Activated T-cell treated with anti-CD3 and anti-CD28 coated beads for 4 hours (primary cell): ENCODE measurements at regions not wholly inside any gene's neighbourhood (a gene's known extent, or its start where the extent isn't known, plus 50 kb on each side); places are given as distances from the start of the nearest gene placed in this dataset.

Experiments
- DNase-seq: peaks from one replicate; pipeline ENCODE4 v3.0.0-alpha.2; 2020

DNA sequence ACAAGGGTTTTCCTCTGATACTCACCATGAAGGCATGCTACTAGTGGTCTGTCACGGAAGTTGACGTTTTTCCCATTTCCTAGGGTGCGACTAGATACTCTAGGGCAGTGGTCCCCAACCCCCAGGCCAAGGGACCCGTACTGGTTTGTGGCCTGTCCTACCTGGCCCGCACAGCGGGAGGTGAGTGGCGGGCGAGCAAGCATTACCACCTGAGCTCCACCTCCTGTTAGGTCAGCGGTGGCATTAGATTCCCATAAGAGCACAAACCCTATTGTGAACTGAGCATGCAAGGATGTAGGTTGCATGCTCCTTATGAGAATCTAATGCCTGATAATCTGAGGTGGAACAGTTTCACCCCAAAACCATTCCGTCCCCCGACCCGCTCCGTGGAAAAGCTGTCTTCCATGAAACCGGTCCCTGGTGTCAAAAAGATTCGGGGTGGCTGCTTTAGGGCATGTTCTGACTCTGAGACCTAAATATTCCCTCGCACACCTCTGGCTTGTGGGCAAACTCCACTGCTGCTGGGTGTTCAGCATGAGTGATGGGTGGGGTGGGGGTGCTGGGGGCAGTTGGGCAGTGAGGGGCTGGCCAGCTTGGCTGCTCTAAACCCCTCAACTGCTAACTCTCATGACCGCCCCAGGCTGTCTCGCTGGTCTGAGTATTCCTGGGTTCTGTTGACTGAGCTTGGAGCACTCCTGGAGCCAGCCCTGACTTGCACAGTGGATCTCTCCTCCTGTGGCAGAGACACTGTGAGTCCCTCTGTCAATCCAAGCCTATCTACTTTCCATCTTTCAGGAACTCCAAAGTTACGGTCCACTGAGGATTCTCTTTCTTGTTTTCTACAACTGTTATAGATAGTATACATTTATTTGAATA is 78.3 kb upstream of the NEK6 start:
- no peak for DNase-seq

DNA sequence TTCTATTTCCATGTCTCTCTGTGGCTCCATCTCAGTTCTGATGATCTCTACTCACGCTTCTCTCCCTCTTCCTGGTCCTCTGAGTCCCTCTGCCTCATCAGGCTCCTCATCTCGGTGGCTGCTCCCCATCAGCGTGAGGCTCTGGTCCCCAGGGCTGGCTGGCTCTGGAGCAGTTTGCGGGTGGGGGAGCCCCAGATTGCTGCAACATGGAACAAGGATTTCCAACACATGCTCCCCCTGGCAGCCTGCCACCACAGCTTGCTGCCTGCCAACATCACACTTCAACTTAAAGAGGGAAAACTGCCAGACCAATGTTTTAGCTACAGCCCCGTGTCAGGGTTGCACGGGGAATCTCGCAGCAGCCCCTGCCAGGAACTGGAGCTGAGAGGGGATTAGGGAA is 77.2 kb upstream of the NEK6 start:
- DNase-seq, result no peak

GRCh38 chr9:124182741-124183140 is 75.0 kb upstream of the NEK6 start:
- no peak for DNase-seq

DNA sequence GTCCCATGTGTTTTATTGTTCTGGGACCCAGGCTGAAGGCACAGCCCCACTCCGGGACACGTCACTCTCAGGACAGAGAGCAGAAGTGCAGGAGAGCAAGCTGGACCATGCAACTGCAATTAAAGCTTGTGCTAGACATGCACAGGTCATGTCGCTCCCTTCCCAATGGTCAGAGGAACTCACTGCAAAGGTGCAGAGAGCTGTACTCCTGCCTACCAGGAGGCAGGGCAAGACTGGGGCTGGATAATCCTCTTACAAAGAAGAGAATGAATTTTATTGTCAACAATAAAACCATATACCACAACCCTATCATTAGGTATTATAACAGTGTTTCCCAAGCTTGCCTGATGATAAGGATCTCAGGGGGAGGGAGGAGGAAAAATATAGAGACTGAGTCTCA is 74.0 kb upstream of the NEK6 start:
- no peak for DNase-seq

DNA sequence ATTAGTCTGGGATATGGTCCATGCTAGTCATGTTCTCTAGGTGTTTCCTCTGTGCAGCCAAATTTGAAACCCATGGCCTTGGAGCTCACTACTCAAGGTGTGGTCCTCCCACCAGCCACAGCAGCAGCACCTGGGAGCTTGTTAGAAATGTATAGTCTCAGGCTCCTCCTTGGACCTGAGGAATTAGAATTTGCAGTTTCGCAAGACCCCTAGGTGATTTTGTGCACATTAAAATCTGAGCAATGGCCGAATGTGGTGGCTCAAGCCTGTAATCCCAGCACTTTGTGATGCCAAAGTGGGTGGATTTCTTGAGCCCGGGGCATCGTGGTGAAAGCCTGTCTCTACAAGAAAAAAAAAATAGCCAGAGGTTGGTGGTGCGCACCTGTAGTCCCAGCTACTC is 72.3 kb upstream of the NEK6 start:
- no peak for DNase-seq

DNA sequence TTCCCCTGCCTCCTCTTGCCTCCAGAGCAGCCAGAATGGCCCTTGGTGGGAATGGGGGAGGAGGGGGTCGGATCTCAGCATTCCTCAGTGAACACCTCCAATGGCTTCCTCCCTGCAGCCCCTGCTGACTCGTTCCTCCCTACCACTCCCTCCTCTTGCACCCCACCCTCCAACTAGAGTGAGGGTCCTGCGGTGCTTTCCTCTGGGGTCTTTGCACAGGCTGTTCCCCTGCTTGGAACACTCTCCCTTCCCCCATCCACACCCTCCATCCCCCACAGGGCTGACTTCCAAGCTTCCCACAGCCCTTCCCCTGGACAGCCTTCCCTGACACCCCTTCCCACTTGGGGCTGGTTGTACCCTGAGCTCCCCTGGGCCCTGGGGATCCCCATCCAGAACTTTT is 70.4 kb upstream of the NEK6 start:
- no peak for DNase-seq

GRCh38 chr9:124188331-124189110 is 69.2 kb upstream of the NEK6 start:
- DNase-seq, result no peak

DNA sequence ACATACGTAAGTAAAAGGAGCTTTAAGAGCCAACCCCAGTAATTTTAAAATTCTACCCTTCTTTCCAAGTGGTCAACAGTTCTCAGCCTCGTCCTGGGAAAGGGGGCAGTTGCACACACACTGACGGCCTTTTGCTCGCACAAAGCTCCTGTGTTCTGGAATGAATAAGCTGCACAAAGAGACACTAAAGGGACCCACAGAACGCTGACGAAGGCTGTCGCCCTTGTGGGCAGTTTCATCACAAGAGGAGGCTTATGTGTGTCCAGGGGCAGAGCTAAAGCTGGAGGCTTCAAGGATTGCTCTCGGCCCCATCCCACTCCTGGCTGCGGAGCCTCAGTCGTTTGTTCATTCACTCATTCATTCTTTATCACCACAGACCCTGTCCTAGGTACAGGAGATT is 67.0 kb upstream of the NEK6 start:
- DNase-seq, result no peak

GRCh38 chr9:124191691-124192395 is 65.9 kb upstream of the NEK6 start:
- DNase-seq, result no peak

GRCh38 chr9:124196814-124197176 is 61.0 kb upstream of the NEK6 start:
- no peak for DNase-seq

GRCh38 chr9:124197177-124198095 is 60.3 kb upstream of the NEK6 start:
- no peak for DNase-seq

DNA sequence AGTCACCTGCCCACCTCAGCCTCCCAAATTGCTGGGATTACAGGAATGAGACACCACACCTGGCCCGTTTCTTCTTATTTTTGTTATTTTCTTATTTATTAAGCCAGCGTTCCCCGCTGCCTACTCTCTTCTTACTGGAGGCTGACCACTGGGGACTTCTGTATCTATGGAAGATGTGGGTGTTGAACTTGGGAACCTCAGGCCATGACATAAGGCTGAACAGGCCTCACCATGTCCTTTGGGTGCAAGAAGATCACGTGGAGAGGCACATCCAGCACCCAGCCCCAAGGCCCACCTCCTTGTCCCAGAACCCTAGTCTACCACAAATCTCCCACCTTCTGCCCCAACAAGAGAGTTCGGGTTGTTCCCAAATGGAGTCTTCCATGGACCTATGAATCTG is 59.4 kb upstream of the NEK6 start:
- DNase-seq, result no peak

DNA sequence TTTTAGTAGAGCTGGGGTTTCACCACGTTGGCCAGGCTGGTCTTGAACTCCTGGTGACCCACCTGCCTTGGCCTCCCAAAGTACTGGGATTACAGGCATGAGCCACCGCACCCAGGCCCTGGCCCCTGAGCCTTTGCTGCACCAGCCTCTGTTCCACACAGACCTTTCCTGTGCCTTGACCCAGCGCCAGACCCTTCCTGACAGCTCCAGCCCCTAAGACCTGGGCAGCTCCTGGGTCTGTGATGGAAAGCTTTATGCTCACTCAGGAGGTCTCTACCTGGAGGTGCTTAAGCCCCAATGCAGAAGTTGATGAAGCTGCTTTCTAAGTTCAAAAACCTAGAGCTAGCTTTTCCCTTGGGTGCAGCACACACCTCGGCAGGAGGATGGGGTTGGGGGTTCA is 58.8 kb upstream of the NEK6 start:
- DNase-seq, result no peak

DNA sequence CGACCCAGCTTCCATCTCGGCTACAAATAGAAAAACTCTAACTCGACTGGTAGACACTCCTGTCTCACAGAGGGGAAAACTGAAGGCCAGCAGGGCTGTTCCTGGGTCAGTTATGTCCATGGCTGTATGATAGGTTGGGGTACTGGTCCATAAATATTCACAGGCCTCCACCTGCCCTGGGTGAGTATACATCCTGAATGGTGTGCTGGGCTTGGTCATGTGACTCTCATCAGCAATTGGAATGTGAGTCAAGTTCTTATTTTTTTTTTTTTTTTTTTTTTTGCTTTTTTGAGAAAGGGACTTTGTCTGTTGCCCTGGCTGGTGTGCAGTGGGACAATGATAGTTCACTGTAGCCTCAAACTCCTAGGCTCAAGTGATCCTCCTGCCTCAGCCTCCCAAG is 58.3 kb upstream of the NEK6 start:
- no peak for DNase-seq

DNA sequence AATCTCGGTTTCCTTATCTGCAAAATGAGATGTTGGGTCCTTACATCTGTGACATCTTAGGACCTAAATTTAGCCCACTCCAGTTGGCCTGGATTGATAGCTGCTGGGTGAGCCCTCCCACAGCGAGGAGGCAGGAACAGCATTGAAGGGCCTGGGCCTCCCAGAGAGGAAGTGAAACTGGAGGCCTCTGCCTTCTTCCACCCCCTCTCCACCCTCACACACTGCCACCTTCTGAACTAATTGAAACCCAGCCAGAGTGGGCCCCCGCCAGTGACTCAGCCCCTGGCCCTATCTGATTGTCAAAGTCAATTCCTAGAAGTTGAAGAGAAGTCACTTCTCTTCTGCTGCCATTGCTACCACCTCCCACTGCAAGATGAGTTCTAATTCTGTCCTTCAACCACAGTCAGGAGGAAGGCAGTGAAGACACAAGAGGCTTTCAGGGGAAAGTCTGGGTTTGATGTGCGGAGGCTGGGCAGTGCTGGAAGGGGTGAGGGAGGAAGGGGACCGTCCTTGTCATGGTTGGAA is 55.2 kb upstream of the NEK6 start:
- peak; percentile 73 for DNase-seq

- no peak for DNase-seq
Measured at GRCh38 chr9:124205686-124206352, 51.9 kb upstream of the NEK6 start.

- no peak for DNase-seq
Measured at GRCh38 chr9:124206391-124206790, 51.4 kb upstream of the NEK6 start.
